ENCODE measurements at regions not wholly inside any gene's neighbourhood (a gene's known extent, or its start where the extent isn't known, plus 50 kb on each side); places are given as distances from the start of the nearest gene placed in this dataset.
A peak's percentile ranks its signal among the peaks of the same experiment; 100 is the strongest.

DNA sequence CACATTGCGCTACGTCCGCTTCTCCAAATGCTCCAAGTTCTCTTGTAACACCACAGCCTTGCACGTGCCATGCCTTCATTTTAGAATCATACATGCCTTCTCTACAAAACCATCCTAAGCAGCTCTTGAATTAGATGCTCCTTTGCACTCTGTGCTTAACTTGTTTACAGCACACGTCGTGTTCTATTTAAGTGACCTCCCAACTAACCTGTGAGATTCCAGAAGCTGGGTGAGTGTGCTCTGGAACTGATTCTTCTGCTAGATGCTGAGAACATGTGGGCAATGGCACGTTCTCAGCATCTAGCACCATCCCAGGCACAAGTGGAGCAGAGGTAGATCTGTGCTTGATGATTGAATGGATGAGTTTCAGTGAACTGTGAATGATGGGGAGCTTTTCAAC lies 100.0 kb upstream of the NEDD9 start:
- Mint-ChIP-seq H3K9me3 (peaks cover 21% of the 10 kb centered on the region), H3K4me1 (peaks cover 63% of the 10 kb centered on the region), H3K4me3 (no peak overlapping the region), H3K27me3 (no peaks in the 10 kb centered on the region), H3K27ac (peak overlapping the region; percentile 23), H3K36me3 (ENCODE audit: low read depth) (peaks cover 47% of the 10 kb centered on the region)
- DNase-seq, result no peak
- intact Hi-C loops (cut with micrococcal nuclease), result no loop called here

DNA sequence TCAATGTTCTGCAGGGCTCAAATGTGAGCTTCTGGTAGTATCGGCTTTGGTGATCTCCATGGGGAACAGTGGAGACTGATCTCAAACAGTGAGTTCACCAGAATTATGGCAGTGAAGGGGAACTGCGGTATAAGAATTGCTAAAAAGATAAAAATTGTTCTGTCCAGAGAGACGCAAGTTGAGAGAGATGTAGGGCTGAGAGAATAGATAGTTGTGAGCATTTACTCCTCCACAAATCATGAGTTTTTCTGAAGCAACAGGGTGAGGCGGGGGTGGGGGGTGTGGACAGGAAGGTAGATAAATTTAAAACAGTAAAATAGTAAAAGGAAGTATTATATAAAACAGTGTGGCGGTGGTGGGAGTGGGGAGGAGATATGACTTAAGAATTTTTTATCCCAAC lies 98.6 kb upstream of the NEDD9 start:
- peak overlapping the region; percentile 88 for H3K27ac Mint-ChIP-seq
- peak overlapping the region; percentile 46 for H3K4me3 Mint-ChIP-seq
- no peak for DNase-seq

DNA sequence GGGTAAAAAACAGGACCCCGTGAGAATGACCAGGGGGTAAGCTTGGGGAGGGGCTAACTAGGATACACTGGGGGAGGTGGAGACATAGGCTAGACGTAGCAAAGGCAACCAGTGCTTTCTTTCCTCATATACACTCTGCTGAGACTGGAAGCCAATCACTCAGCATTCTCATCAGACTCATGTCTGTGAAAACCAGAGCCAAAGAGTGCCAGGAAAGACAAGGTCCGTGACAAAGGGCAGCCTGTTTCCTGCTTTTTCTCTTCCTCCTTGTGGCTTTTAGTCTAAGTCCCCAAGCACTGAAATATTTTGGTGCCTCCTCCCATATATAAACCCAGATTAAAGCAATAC lies 97.9 kb upstream of the NEDD9 start:
- DNase-seq, result no peak
- H3K27ac Mint-ChIP-seq, result peak overlapping the region; percentile 88
- peaks cover 72% of the 10 kb centered on the region for H3K4me1 Mint-ChIP-seq
- intact Hi-C loops (cut with micrococcal nuclease), result loop anchor here (1.0 kb wide), 1 partner anchor 12 kb away; no protein-coding TSS in a partner anchor
- H3K9me3 Mint-ChIP-seq, result peaks cover 24% of the 10 kb centered on the region
- peaks cover 53% of the 10 kb centered on the region for H3K36me3 Mint-ChIP-seq (ENCODE audit: low read depth)
- no peaks in the 10 kb centered on the region for H3K27me3 Mint-ChIP-seq
- peak overlapping the region; percentile 46 for H3K4me3 Mint-ChIP-seq

More for the DNA sequence above, 98.6 kb upstream of the NEDD9 start:
- intact Hi-C loops (cut with micrococcal nuclease), result no loop called here
- peaks cover 57% of the 10 kb centered on the region for H3K36me3 Mint-ChIP-seq (ENCODE audit: low read depth)
- peaks cover 27% of the 10 kb centered on the region for H3K9me3 Mint-ChIP-seq
- H3K27me3 Mint-ChIP-seq, result no peaks in the 10 kb centered on the region
- H3K4me1 Mint-ChIP-seq, result peaks cover 73% of the 10 kb centered on the region

DNA sequence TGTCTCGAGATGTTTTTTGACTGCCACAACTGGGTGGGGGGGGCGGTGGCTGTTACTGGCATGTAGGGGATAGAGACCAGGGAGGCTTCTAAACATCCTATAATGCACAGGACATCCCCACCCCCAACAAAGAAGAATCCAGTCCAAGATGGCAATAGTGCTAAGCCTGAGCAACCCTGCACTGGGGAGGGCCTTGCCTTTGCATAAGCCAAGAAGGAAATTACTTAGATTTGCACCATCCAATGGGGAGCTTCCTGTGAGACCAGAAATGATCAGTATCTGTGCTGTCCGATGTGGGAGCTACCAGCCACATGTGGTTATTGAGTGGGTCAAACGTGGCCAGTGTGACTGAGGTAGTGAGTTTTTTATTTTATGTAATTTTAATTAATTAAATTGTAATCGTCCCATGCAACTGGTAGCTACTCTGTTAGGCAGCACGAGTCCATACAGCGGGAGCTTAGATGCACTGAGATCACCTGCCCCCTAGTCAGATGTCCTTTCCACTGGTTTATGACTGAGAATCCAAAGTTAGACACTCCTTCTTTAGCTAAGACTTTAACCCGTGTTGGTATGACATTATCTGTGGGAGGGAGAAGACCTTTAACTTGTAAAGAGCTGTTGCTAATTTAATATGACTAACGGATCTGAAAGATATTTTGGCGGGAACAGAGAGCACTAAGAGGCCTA lies 97.4 kb upstream of the NEDD9 start:
- Mint-ChIP-seq H3K4me3 (peak overlapping the region; percentile 46), H3K9me3 (peaks cover 24% of the 10 kb centered on the region), H3K4me1 (peaks cover 77% of the 10 kb centered on the region), H3K36me3 (ENCODE audit: low read depth) (peaks cover 53% of the 10 kb centered on the region), H3K27ac (peak overlapping the region; percentile 88), H3K27me3 (no peaks in the 10 kb centered on the region)
- intact Hi-C loops (cut with micrococcal nuclease), result loop anchor here (1.0 kb wide), 1 partner anchor 12 kb away; no protein-coding TSS in a partner anchor
- no peak for DNase-seq

DNA sequence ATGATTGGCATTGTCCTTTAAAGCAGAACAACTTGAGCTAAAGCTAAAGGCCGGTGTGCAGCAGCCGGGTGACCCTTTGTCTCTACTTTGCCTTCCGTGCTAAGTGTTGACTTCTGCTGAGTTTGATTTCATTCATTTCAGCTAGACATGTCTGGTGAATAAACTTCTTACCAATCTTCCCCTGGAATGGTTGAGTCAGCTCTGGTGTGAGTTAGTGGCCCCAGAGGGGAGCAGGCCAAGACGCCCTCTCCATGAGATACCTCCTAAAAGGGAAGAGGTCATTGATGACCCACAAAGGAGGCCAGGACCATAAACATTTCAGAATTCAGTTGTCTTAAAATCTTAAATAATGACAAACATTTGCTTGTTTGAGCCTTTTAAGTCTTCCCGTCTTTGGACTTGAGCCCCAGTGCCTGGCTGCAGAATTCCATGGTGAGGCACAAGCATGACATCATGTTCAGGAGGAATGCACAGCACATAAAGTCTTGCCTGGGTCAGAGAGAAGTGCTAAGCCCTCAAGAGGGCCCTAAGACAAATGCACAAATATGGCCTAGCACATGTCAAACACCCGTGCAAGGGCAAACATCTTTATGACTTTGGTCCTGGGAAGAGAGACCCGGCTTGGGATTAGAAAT lies 96.3 kb upstream of the NEDD9 start:
- H3K27ac Mint-ChIP-seq, result peak overlapping the region; percentile 52
- peaks cover 27% of the 10 kb centered on the region for H3K9me3 Mint-ChIP-seq
- peaks cover 83% of the 10 kb centered on the region for H3K4me1 Mint-ChIP-seq
- peaks cover 63% of the 10 kb centered on the region for H3K36me3 Mint-ChIP-seq (ENCODE audit: low read depth)
- intact Hi-C loops (cut with micrococcal nuclease), result no loop called here
- no peak for DNase-seq
- H3K4me3 Mint-ChIP-seq, result no peak overlapping the region
- no peaks in the 10 kb centered on the region for H3K27me3 Mint-ChIP-seq

DNA sequence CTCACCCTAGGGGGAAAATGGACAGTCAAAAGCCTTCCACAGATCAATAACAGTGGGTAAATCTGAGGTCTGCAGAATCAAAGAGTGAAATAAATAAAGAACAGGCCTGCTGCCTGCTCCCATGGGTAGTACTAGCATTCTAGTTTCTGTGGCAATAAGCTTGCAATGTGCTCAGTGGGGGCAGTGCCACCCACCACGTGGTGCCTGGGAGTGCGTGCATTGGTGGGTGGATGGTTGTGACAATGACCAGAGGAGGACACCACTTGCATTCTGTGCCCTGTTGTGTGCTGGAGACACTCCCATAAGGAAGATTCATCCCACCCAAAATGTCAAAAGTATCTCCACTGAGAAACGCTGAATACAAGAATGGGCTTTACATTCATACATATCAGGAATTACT lies 95.5 kb upstream of the NEDD9 start:
- intact Hi-C loops (cut with micrococcal nuclease), result no loop called here
- no peaks in the 10 kb centered on the region for H3K27me3 Mint-ChIP-seq
- peak overlapping the region; percentile 74 for H3K27ac Mint-ChIP-seq
- H3K36me3 Mint-ChIP-seq (ENCODE audit: low read depth), result peaks cover 60% of the 10 kb centered on the region
- peaks cover 84% of the 10 kb centered on the region for H3K4me1 Mint-ChIP-seq
- H3K9me3 Mint-ChIP-seq, result peaks cover 27% of the 10 kb centered on the region
- no peak overlapping the region for H3K4me3 Mint-ChIP-seq
- DNase-seq, result no peak

DNA sequence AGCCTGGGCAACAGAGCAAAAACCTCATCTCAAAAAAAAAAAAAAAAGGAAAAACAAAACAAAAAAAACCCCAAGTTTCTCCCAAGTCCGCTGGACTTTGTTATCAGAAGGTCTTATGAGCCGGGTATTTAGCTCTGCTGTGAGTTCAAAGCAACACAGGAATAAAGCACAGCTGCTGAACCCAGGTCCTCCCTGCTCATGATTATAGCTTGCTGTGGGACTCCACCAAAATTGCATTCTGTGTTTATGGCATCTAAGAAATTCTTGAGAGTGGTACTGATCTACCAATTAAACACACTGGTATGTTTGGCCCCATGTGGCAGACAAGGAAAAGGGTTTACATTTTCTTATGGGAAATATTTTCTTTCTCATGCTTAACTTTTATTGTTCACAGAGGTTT lies 93.6 kb upstream of the NEDD9 start:
- H3K36me3 Mint-ChIP-seq (ENCODE audit: low read depth), result peaks cover 50% of the 10 kb centered on the region

DNA sequence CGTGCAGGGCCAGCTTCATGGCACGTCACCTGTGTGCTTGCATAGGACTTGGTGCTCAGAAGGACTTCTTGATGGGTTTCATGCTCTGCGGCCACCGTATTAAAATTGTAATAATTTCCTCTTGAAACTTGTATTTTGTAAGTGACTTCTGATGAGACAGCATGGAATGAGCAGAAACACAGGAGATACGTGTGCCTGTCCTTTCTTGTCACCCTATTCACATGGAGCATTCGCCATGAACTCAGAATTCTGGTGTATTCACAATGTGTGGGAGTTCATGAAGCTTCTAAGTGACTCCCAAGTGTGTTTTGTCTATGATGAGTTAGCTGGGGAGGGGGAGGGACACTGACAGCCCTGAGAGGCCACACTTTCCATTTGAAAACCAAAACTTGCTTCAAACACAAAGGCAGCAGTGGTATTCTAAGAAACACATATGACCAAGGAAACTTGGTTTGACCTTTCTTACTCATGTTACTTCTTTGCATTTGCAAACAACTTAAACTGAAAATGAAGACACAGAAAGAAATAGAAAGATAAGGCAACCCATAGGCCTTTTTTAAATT lies 92.1 kb upstream of the NEDD9 start:
- Mint-ChIP-seq H3K27ac (peak overlapping the region; percentile 97), H3K9me3 (peaks cover 12% of the 10 kb centered on the region), H3K4me3 (peak overlapping the region; percentile 78), H3K27me3 (no peaks in the 10 kb centered on the region), H3K36me3 (ENCODE audit: low read depth) (peaks cover 54% of the 10 kb centered on the region), H3K4me1 (peaks cover 75% of the 10 kb centered on the region)
- peak; percentile 87 for DNase-seq
- intact Hi-C loops (cut with micrococcal nuclease), result loop anchor here (1.0 to 5.0 kb wide), 12 partner anchors 9 to 173 kb away; partner anchors contain the start of gene NEDD9

More for the DNA sequence above, 93.6 kb upstream of the NEDD9 start:
- no peak for DNase-seq
- peak overlapping the region; percentile 51 for H3K27ac Mint-ChIP-seq
- intact Hi-C loops (cut with micrococcal nuclease), result no loop called here
- H3K4me1 Mint-ChIP-seq, result peaks cover 78% of the 10 kb centered on the region
- no peak overlapping the region for H3K4me3 Mint-ChIP-seq
- H3K27me3 Mint-ChIP-seq, result no peaks in the 10 kb centered on the region
- peaks cover 15% of the 10 kb centered on the region for H3K9me3 Mint-ChIP-seq

DNA sequence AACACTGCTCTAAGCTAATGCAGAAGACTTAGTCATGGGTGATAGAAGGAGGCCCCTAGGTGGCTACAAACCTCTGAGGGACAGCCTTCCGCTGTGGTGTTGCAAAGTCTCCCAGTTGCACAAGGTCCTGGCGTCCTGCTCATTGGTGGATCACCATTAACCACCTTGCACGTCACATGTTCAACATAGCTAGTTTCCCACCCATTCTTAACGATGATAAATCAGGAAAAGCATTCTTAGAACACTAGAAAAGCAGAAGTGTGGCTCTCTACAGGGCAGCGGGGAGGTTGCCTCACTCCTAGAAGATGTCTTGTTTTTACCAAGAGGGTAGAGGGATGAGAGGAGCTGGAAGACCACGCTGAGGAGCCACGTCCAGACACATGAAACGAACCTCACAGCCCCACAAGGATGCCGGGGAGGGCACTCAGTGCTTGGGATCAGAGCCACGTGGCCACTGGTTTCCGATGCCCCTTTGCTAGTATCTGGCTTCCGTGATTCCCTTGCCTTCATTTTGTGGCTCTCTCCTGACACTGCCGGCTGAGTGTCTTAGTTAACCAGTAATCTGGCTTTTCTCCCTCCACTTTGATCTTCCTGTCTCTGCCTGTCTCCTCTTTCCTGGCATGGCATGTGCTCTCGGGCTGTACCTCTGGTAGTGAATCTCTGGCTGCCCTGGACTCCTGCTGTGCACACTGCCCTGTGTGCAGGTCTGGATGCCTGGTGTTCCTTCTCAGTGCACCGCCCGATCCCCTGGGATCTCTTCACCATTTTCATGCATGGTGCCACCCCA lies 91.4 kb upstream of the NEDD9 start:
- Mint-ChIP-seq H3K4me1 (peaks cover 74% of the 10 kb centered on the region), H3K27me3 (no peaks in the 10 kb centered on the region), H3K4me3 (peak overlapping the region; percentile 78), H3K9me3 (peaks cover 11% of the 10 kb centered on the region), H3K36me3 (ENCODE audit: low read depth) (peaks cover 54% of the 10 kb centered on the region), H3K27ac (peak overlapping the region; percentile 97)
- intact Hi-C loops (cut with micrococcal nuclease), result loop anchor here (1.0 to 5.0 kb wide), 12 partner anchors 9 to 173 kb away; partner anchors contain the start of gene NEDD9
- no peak for DNase-seq

DNA sequence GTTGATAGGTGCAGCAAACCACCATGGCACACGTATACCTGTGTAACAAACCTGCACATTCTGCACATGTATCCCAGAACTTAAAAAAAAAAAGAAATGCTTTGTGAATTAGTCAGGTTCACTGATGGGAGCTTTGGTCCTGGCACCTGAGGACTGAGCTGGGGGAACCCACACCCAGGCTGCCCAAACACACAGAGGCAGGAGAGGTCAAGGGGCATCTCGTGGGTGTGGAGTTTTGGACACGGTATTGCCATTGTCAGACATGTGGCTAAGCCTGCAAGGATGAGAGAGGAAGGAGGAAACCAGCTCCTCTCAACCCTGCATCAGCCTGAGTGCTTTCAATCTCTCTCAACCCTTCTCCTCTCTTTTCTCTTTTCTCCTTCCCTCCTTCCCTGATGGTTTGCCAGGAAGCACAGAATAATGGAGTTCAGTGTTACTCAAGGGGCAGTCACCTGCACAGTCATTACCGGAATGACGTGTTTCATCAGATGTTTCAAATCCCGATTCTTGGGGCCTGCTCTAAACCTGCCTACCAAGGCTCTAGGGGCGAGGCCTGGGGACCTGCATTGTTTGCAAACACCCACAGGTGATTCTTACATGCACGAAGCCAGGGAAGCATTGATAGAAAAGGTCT lies 89.9 kb upstream of the NEDD9 start:
- Mint-ChIP-seq H3K9me3 (peaks cover 8% of the 10 kb centered on the region), H3K36me3 (ENCODE audit: low read depth) (peaks cover 51% of the 10 kb centered on the region), H3K4me1 (peaks cover 73% of the 10 kb centered on the region), H3K27me3 (no peaks in the 10 kb centered on the region), H3K4me3 (no peak overlapping the region), H3K27ac (peak overlapping the region; percentile 13)
- intact Hi-C loops (cut with micrococcal nuclease), result loop anchor here (5.0 kb wide), 2 partner anchors 150 to 175 kb away; no protein-coding TSS in a partner anchor
- no peak for DNase-seq

DNA sequence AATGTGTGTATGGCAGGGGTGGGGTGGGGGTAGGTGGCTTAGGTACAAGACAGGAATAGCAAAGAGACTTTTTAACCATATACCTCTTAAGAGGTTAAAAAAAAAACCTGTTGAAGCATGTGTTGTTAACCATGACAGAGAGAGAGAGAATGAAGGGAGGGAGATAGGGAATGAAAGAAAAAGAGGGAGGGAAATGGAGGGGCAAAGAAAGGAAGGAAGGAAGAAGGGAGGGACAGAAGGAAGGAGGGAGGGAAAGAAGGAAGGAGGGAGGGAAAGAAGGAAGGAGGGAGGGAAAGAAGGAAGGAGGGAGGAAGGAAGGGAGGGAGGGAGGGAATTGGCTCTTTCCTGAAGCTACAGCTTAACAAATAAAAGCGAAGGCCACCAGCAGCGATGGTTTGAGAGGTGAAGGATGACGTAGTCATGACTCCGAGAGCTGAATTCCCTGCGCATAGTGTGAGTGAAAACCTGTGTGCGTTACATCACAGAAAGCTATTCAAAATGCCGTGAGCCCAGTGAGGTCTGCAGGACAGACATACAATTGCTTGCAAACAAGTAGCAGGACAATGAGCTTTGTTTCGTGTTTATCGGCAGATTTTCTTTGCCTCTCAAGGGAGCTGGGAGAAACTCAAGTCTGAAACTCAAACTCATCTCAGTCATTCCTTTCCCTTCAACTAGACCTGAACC lies 88.6 kb upstream of the NEDD9 start:
- Mint-ChIP-seq H3K36me3 (ENCODE audit: low read depth) (peaks cover 50% of the 10 kb centered on the region), H3K4me3 (no peak overlapping the region), H3K4me1 (peaks cover 72% of the 10 kb centered on the region), H3K9me3 (peaks cover 6% of the 10 kb centered on the region), H3K27ac (no peak overlapping the region), H3K27me3 (no peaks in the 10 kb centered on the region)
- no peak for DNase-seq
- intact Hi-C loops (cut with micrococcal nuclease), result loop anchor here (5.0 kb wide), 2 partner anchors 149 to 176 kb away; no protein-coding TSS in a partner anchor

DNA sequence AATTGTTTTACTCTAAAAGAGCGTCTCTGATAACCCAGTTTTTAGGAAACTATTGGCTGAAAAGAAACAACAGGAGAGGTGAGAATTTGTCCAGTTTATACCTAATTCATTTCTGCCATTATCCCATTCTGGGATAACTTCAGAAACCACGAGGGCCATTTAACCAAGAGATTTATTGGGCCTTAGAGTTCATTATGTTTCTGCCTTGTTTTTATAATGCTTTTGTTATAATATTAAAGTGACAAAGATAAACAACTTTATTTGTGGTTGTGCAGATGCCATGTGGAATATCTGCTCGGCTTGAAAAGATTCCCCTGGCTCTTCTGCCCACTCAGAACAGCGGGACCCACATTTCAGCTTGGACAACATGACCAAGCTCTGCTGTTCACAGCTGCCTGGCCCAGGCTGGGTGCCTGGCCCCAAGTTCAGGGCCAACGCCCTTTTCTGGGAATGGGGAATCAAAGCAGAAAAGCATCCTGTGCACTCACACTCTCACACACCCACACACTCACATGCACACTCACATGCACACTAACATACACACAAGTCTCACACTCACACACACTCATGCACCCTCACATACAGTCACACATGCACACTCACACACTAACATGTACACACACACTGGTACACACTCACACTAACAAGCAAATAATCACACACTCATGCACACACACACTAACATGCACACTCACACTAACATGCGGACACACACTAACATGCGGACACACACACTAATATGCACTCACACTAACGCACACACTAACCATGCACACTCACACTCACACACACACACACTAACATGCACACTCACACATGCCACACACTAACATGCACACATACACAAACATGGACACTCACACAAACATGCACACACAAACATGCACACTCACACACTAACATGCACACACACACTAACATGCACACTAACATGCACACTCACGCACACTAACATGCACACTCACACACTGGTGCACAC lies 86.7 kb upstream of the NEDD9 start:
- H3K4me1 Mint-ChIP-seq, result peaks cover 62% of the 10 kb centered on the region
- H3K4me3 Mint-ChIP-seq, result peak overlapping the region; percentile 3
- DNase-seq, result no peak
- intact Hi-C loops (cut with micrococcal nuclease), result loop anchor here (1.0 kb wide), 2 partner anchors 47 to 141 kb away; no protein-coding TSS in a partner anchor
- peaks cover 4% of the 10 kb centered on the region for H3K9me3 Mint-ChIP-seq
- H3K36me3 Mint-ChIP-seq (ENCODE audit: low read depth), result peaks cover 54% of the 10 kb centered on the region
- peak overlapping the region; percentile 81 for H3K27ac Mint-ChIP-seq
- H3K27me3 Mint-ChIP-seq, result no peaks in the 10 kb centered on the region
